Cerebellar cortex (tissue), 1 donor: ENCODE measurements at regions not wholly inside any gene's neighbourhood (a gene's known extent, or its start where the extent isn't known, plus 50 kb on each side); places are given as distances from the start of the nearest gene placed in this dataset.
"Not testable (repeated sequence)": the region's sequence is repeated elsewhere in the genome, so short reads cannot be mapped to it uniquely, and the experiment has no call there.

ENCODE experiments used
- DNase-seq: peaks from one replicate; pipeline ENCODE4 v3.0.0-alpha.2; 2015; ENCODE audit warnings: low spot score

DNA sequence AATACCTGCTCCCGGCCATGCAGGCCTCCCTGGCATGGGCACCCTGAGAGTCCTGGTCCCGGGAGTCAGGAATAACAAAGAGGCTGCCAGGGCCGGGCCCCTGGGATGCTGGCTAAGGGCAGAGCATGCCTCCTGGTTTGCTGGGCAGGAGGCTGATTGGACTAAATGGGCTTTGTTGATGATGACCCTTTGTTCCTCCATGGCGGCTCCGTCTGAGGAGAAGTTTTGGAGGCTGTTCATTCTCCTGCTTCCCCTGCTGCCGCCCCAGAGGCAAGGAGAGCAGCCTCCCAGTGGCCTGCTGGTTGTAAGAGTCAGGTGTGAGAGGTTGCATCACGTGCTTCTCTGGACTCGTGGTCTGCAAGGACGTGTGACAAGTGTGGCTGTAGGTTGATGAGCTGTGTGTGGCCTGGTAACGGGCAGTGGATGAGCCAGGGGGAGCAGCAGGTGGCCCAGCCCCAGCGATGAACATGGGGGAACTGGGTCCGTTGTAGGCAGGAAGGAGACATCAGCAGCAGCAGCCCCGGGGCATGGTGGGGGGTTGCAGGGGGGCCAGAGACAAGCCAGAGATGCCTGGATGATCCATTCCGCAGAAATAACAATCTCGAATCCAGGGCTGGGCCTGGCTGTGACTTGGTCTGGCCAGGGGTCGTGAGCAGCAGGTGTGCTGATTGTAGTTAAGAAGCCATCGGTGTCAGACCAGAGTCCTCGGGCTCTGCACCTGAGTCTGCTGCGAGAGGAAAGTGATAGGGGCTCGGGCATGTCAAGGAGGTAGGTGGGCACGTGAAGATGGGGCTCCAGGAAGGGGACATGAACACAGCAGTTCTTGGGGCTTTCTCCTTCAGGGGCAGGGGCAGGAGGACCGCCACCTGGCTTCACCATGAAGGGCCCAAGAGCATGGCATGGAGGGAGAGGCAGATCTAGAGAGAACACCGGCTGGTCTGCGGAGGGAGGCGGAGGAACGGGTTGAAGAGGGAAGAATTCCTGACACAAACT lies 101.4 kb downstream of the TNFRSF13B start:
- no peak for DNase-seq

DNA sequence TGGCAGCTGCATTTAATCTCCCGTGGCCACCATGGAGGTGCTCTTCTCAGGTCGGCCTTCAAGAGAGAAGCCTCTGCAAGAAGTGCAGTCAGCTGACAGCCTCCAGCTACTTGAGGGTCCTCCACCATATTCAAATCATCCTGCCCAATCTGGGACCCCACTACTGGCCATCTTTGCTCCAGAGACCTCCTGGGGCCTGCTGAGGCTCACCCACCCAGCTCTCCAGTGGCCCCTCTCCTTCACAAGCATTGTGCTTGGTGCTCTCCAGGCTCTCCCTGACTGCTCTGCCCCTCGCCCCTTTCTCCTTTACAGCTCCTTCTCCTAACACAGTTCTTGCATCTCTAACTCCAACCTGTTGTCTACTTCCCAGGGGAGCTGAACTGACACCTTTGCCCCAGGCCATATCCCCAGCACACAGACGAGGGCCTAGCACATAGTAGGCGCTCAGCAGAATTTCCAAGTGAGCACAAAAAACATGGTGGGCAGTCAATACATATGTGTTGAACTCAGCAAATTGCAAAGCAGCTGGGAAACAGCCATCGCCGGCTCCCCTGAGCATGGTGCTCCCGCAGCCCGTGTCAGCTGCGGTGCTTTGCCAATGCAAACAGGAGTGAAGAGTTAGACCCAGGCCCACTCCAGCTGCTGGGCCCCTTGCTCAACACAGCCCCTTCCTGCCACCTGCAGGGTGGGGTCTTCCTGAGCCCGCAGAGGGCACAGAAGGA lies 102.2 kb downstream of the TNFRSF13B start:
- not testable (repeated sequence) for DNase-seq

- DNase-seq: not testable (repeated sequence)
These were observed 103.3 kb downstream of the TNFRSF13B start for GRCh38 chr17:16868616-16869015.

DNA sequence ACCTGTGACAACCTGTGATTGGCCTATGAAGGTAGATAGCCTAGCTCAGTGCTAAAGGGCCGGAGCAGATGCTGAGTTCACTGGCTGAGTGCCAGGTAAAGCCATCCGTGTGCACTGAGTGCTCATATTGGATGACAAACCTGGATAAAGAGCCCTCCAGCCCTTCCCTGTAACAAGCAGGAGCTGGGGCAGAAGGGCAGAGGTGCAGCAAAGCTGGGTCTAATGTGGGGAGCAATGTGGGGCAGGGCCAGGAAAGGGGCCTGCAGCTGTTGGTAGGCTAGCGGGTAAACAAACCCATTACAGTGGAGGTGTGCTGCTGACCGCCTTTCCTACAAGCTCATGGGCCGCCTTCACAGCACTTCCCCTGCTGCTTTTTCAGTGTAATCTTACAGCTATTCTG lies 104.4 kb downstream of the TNFRSF13B start:
- not testable (repeated sequence) for DNase-seq

GRCh38 chr17:16866841-16867240 lies 105.1 kb downstream of the TNFRSF13B start:
- DNase-seq: not testable (repeated sequence)

GRCh38 chr17:16866436-16866835 lies 105.5 kb downstream of the TNFRSF13B start:
- no peak for DNase-seq

- DNase-seq: not testable (repeated sequence)
These were observed 106.2 kb downstream of the TNFRSF13B start for GRCh38 chr17:16865704-16866103.

DNA sequence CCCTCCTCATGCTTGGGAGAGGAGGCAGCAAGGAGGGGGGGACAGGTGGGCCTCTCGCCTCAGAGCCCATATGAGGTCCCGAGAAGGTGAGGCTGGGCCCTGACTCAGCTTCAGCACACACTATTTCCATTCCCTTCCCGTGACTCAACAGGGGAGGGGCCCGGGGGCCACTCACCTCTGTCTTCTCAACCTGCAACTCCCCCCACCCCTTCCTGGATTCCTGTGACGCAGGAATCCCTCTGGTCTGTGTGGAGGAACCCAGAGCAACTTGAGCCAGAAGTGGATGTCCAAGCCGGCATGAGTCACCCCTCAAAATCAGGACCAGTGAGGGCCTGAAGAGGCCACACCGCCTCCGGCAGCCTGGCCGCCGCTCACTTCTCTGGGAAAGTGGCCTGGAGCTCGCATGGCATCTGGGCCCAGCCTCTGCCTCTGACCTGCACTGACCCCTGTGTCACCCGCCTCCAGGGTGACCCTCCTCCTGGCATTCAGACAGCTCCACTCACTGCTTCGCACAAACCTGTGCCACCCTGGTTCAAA lies 106.8 kb downstream of the TNFRSF13B start:
- not testable (repeated sequence) for DNase-seq

GRCh38 chr17:16864462-16865076 lies 107.3 kb downstream of the TNFRSF13B start:
- DNase-seq: not testable (repeated sequence)

DNA sequence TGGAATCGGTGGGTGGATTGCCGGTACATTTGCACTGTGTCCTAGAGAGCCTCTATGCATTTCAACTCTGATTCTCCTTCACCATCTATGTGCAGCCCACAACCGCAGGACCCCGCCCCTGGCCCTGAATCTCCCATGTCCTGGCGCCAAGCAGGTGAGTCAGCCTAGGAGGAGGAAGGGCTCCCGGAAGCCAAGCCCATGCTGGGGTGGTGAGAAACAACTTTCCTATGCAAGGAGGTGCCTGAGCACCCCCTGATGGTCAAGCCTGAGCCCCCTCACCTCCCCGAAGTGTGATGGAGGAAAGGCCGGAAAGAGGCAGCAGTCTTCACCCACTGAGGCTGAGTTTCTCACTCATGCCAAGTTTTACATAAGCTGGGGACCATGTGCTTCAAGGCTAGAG lies 110.8 kb downstream of the TNFRSF13B start:
- DNase-seq: not testable (repeated sequence)

DNA sequence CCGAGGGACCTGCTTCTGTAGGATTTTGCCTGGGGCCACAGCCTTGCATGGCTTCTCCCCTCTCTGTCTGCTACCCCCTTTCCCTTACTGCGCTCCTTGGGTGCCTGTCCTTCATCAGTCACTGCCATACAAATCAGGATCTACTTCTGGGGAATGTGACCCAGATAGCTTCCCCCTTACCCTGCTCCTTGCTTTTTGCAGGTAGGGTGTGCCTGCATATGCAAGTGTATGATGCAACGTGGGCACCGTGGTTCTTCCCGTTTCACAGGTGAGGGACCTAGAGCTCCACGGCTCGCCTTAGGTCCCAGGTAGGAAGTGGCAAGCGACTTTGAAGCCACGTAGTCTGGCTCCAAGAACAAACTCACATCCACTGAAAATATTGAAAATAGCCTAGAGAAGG lies 111.5 kb downstream of the TNFRSF13B start:
- not testable (repeated sequence) for DNase-seq

- DNase-seq: not testable (repeated sequence)
These were observed 112.4 kb downstream of the TNFRSF13B start for GRCh38 chr17:16859515-16859914.

DNA sequence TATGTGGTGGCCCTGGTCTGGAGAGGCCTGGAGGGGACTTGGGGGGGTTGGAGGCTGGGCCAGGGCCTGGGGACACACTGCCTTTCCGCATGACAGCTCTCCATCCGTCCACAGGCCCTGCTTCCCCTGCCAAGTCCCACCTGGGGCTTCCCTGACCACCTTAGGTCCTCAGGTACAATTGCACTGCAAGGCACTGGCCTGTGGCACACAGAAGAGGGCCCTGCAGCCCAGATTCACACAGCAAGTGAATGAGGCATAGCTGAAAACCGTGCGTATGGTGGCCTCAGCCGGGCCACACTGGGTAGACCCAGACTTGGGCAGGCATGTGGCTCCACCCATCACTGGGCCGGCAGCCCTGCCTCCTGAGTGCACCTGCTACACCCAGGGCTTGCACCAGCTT lies 114.2 kb downstream of the TNFRSF13B start:
- not testable (repeated sequence) for DNase-seq

- not testable (repeated sequence) for DNase-seq
These were observed 115.1 kb downstream of the TNFRSF13B start for GRCh38 chr17:16856846-16857245.

GRCh38 chr17:16856171-16856570 lies 115.7 kb downstream of the TNFRSF13B start:
- not testable (repeated sequence) for DNase-seq

DNA sequence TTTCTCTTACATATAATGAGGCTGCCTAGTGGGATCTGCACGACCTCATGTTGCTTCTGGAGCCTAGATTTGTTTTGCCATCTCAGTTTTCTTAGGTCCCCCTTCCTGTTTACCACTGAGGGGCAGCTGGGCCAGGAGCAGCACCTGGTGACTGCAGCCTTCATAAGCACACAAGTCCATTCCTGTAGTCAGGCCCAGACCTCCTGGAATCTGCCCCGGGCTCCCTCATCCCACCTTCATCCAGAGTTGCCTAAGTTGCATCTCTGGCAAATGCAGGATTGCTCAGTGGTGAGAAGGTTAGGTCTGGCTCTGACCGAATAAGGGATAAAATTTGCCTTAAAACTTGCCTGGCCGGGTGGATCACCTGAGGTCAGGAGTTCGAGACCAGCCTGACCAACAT lies 117.3 kb downstream of the TNFRSF13B start:
- not testable (repeated sequence) for DNase-seq

- DNase-seq: no peak
These were observed 118.1 kb downstream of the TNFRSF13B start for GRCh38 chr17:16853661-16854320.

GRCh38 chr17:16849861-16850260 lies 122.1 kb downstream of the TNFRSF13B start:
- not testable (repeated sequence) for DNase-seq

- DNase-seq: not testable (repeated sequence)
These were observed 122.9 kb downstream of the TNFRSF13B start for GRCh38 chr17:16848997-16849396.

DNA sequence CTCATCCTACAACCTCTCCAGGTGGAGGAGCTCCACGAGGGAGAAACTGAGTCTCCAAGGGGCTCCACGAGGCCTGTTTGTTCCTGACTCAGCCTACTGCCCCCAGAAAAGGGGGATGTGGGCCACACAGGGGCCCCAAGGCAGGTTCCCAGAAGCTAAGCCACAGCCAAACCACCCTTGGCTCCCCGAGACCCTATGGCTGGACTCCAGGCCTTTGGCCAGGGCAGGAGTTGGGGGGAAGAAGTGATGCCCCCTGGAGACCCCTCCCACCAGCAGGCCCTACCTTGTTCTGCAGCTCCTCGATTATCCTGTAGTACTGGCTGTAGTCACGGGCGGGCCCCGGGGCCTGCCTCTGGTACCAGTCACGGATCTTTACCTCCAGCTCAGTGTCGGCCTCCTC lies 126.8 kb downstream of the TNFRSF13B start:
- DNase-seq: not testable (repeated sequence)

DNA sequence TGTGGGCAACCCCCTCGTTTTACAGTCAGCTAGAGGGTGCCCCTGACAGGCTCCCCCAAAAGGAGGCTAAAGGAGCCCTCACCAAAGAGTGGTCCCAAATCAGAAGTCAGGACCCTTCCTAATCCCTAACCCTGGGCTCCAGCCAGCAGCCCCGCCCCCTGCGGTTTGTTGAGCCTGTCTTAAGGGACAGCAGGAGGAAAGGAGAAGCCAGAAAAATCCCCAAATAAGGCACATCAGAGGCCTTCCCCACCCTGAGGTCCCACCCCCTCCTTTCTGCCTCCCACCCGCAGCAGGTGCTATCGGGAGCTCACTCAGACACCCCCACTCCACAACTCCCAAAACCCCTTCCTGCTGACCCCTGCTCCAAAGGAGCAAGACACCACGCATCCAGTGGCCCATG lies 127.2 kb downstream of the TNFRSF13B start:
- DNase-seq: not testable (repeated sequence)
